IPS-20b (cell line): ENCODE measurements at regions not wholly inside any gene's neighbourhood (a gene's known extent, or its start where the extent isn't known, plus 50 kb on each side); places are given as distances from the start of the nearest gene placed in this dataset.
"Not testable (repeated sequence)": the region's sequence is repeated elsewhere in the genome, so short reads cannot be mapped to it uniquely, and the experiment has no call there.

Experiments
- H3K27ac ChIP-seq: one replicate; pipeline ENCODE4 v1.5.1; 2013; ENCODE audit warnings: low read length
- H3K27me3 ChIP-seq: 2 replicates; pipeline ENCODE4 v1.6.1; 2013; ENCODE audit warnings: mild to moderate bottlenecking, low read length, inconsistent platforms; ENCODE audit not compliant: insufficient read depth
- H3K36me3 ChIP-seq: 2 replicates; pipeline ENCODE4 v1.6.1; 2013; ENCODE audit warnings: low read depth, mild to moderate bottlenecking, inconsistent platforms, low read length, moderate library complexity; ENCODE audit not compliant: insufficient read depth
- H3K4me1 ChIP-seq: 2 replicates; pipeline ENCODE4 v1.6.1; 2013; ENCODE audit warnings: mild to moderate bottlenecking, control low read depth, inconsistent platforms, low read length, moderate library complexity; ENCODE audit not compliant: insufficient read depth
- H3K4me3 ChIP-seq: 2 replicates; pipeline ENCODE4 v1.5.1; 2013; ENCODE audit warnings: mild to moderate bottlenecking, low read length, inconsistent platforms
- H3K9ac ChIP-seq: 2 replicates; pipeline ENCODE4 v1.6.1; 2013; ENCODE audit warnings: low read depth, mild to moderate bottlenecking, inconsistent platforms, low read length, moderate library complexity
- H3K9me3 ChIP-seq: 2 replicates; pipeline ENCODE4 v1.6.1; 2013; ENCODE audit warnings: mild to moderate bottlenecking, low read depth, low read length, inconsistent platforms; ENCODE audit not compliant: insufficient read depth

- Histone ChIP-seq H3K9ac (no peak overlapping the region), H3K4me1 (no peaks in the 10 kb centered on the region), H3K36me3 (no peaks in the 10 kb centered on the region), H3K4me3 (no peak overlapping the region), H3K27me3 (no peaks in the 10 kb centered on the region), H3K27ac (no peak overlapping the region), H3K9me3 (no peaks in the 10 kb centered on the region)
Measured at GRCh38 chr12:88726806-88727720, 146.8 kb upstream of the KITLG start.

GRCh38 chr12:88725592-88726143 is 145.4 kb upstream of the KITLG start:
- Histone ChIP-seq H3K9ac (no peak overlapping the region), H3K27me3 (no peaks in the 10 kb centered on the region), H3K27ac (no peak overlapping the region)

DNA sequence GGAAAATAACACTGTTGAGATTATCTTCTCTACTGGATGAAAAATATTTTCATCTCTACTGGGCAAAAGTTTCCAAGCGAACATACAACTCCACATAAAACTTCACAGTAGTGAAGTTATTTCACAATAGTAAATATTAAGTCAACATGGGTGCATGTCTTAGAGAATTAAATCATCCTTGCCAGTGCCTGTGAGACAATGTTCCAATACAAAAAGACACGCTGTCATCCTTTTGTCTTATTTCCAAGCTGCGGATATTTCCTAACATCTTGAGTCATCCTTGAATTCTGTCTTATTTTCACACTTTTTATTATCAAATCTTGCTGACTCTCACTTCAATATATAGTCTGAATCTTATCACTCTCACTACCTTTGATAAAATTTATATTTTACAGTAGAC is 142.9 kb upstream of the KITLG start:
- no peak overlapping the region for H3K27ac ChIP-seq
- no peaks in the 10 kb centered on the region for H3K36me3 ChIP-seq
- no peaks in the 10 kb centered on the region for H3K9me3 ChIP-seq
- H3K4me3 ChIP-seq = no peak overlapping the region
- no peaks in the 10 kb centered on the region for H3K27me3 ChIP-seq
- H3K4me1 ChIP-seq = no peaks in the 10 kb centered on the region
- no peak overlapping the region for H3K9ac ChIP-seq

More at GRCh38 chr12:88725592-88726143, 145.4 kb upstream of the KITLG start:
- H3K4me3 ChIP-seq = no peak overlapping the region
- H3K9me3 ChIP-seq = no peaks in the 10 kb centered on the region
- no peaks in the 10 kb centered on the region for H3K4me1 ChIP-seq
- H3K36me3 ChIP-seq = no peaks in the 10 kb centered on the region

DNA sequence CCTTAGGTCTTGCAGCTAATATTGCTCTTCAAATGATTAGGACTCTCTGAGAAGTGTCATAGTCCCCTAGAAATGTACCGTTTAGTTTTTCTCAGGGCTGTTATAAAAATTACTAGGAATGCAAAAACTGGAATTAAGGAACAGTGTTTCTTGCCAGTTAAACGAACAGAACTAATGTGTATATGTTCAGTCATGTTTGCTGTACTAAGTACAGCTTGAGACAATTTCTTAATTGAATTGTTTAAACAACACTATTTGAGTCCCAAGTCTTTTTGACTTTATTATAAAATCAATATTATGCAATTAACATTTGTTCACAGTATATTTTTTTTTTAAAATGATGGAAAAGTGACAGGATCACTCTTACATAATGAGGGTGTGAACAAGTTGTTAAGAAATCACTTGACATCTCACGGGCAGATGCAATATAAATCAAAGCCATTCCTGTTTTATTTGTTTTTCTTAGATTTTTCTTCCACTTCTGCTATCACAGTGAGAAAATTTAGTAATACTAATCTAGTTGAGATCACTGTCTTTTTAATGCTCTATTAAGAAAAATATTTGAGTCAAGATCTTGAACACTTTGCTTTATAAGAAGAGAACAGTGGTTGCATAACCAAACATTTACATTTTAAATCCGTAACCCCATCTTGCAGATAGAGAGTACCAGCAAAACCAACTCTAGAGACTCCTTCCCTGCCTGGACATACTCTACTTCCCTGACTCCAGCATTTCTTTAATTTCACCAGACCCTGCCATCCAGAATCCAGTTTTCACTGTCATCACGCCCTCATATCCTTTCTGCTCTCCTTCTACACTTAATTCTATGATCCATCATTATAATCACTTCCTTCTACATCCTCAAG is 140.7 kb upstream of the KITLG start:
- Histone ChIP-seq H3K4me3 (no peak overlapping the region), H3K4me1 (no peaks in the 10 kb centered on the region), H3K9ac (no peak overlapping the region), H3K27ac (no peak overlapping the region), H3K27me3 (no peaks in the 10 kb centered on the region), H3K9me3 (no peaks in the 10 kb centered on the region), H3K36me3 (no peaks in the 10 kb centered on the region)

GRCh38 chr12:88720231-88720630 is 140.0 kb upstream of the KITLG start:
- H3K36me3 ChIP-seq = no peaks in the 10 kb centered on the region
- no peaks in the 10 kb centered on the region for H3K4me1 ChIP-seq
- H3K27me3 ChIP-seq = no peaks in the 10 kb centered on the region
- no peaks in the 10 kb centered on the region; the same call in 1 of the 2 replicates for H3K9me3 ChIP-seq
- H3K27ac ChIP-seq = no peak overlapping the region
- H3K9ac ChIP-seq = no peak overlapping the region
- no peak overlapping the region for H3K4me3 ChIP-seq

GRCh38 chr12:88717188-88717587 is 136.9 kb upstream of the KITLG start:
- Histone ChIP-seq H3K9ac (no peak overlapping the region), H3K27me3 (no peaks in the 10 kb centered on the region), H3K27ac (no peak overlapping the region), H3K36me3 (no peaks in the 10 kb centered on the region), H3K9me3 (no peaks in the 10 kb centered on the region; the same call in 1 of the 2 replicates), H3K4me1 (no peaks in the 10 kb centered on the region), H3K4me3 (no peak overlapping the region)

DNA sequence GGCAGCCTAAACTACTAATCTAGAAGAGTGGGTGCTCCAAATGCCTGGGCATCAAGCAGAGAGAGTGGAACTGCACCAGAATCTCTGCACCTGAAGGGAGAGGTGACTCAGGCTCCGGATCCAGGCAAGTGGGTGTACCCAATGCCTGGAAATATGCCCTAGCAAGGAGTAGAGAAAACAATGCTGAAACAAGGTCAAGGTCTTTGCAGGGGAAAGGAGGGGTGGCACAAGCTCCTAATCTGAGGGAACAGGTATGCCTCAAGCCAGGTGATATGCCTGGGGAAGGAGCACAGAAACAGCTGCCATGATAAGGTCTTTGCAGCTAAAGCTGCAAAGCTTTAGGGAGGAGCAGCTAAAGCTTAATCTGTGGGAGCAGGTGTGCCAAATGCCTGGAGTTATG is 136.0 kb upstream of the KITLG start:
- no peaks in the 10 kb centered on the region for H3K36me3 ChIP-seq
- no peaks in the 10 kb centered on the region; the same call in 1 of the 2 replicates for H3K9me3 ChIP-seq
- H3K9ac ChIP-seq = no peak overlapping the region
- no peak overlapping the region for H3K27ac ChIP-seq
- no peaks in the 10 kb centered on the region for H3K27me3 ChIP-seq
- H3K4me3 ChIP-seq = no peak overlapping the region
- no peaks in the 10 kb centered on the region for H3K4me1 ChIP-seq

GRCh38 chr12:88715673-88716072 is 135.4 kb upstream of the KITLG start:
- Histone ChIP-seq H3K4me3 (no peak overlapping the region), H3K9me3 (no peaks in the 10 kb centered on the region; the same call in 1 of the 2 replicates), H3K27me3 (no peaks in the 10 kb centered on the region), H3K9ac (no peak overlapping the region), H3K27ac (no peak overlapping the region), H3K36me3 (no peaks in the 10 kb centered on the region), H3K4me1 (no peaks in the 10 kb centered on the region)

DNA sequence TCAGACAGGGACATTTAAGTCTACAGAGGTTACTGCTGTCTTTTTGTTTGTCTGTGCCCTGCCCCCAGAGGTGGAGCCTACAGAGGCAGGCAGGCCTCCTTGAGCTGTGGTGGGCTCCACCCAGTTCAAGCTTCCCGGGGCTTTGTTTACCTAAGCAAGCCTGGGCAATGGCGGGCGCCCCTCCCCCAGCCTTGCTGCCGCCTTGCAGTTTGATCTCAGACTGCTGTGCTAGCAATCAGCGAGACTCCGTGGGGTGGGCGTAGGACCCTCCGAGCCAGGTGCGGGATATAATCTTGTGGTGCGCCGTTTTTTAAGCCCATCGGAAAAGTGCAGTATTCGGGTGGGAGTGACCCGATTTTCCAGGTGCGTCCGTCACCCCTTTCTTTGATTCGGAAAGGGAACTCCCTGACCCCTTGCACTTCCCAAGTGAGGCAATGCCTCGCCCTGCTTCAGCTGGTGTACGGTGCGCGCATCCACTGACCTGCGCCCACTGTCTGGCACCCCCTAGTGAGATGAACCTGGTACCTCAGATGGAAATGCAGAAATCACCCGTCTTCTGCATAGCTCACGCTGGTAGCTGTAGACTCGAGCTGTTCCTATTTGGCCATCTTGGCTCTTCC is 134.1 kb upstream of the KITLG start:
- not testable (repeated sequence) for H3K27ac ChIP-seq, H3K9me3 ChIP-seq, H3K4me1 ChIP-seq, H3K27me3 ChIP-seq, H3K36me3 ChIP-seq, H3K4me3 ChIP-seq, H3K9ac ChIP-seq

DNA sequence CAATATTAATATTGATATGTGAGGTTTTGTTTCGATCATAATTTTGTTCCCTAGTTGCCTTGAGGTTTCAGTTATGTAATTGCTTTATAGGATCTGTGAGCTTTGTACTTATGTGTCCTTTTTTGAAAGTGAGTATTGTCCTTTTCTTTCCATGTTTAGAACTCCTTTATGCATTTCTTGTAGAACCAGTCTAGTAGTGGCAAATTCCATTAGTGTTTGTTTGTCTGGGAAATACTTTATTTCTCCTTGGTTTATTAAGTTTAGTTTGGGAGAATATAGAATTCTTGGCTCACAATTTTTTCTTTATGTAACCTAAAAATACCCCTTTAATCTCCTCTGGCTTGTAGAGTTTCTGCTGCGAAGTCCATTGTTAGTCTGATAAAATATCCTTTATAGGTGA is 127.5 kb upstream of the KITLG start:
- Histone ChIP-seq H3K9ac (no peak overlapping the region), H3K36me3 (no peaks in the 10 kb centered on the region), H3K27me3 (no peaks in the 10 kb centered on the region), H3K4me3 (no peak overlapping the region), H3K27ac (no peak overlapping the region), H3K9me3 (no peaks in the 10 kb centered on the region), H3K4me1 (no peaks in the 10 kb centered on the region)

DNA sequence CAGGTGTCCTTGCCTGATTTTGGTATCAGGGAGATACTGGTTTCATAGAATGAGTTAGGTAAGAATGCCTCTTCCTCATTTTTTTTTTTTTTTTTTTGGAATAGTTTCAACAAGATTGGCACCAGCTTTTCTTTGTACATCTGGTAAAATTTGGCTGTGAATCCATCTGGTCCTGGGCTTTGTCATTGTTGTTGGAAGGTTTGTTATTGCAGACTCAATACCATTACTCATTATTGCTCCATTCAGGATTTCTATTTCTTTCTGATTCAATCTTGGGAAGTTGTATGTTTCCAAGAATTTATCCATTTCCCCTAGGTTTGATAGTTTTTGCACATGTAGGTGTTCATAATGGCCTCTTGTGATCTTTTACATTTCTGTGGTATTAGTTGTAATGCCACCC is 126.0 kb upstream of the KITLG start:
- Histone ChIP-seq H3K36me3 (no peaks in the 10 kb centered on the region), H3K27me3 (no peaks in the 10 kb centered on the region), H3K4me3 (no peak overlapping the region), H3K27ac (no peak overlapping the region), H3K4me1 (no peaks in the 10 kb centered on the region), H3K9ac (no peak overlapping the region), H3K9me3 (no peaks in the 10 kb centered on the region)
